T-helper 9 cell (primary cell): ENCODE measurements at regions not wholly inside any gene's neighbourhood (a gene's known extent, or its start where the extent isn't known, plus 50 kb on each side); places are given as distances from the start of the nearest gene placed in this dataset.

ENCODE experiments used
- DNase-seq: peaks from one replicate; pipeline ENCODE4 v3.0.0-alpha.2; 2020

GRCh38 chr11:32273931-32274330 is 161.4 kb downstream of the WT1 start:
- no peak for DNase-seq

- DNase-seq, result no peak
Measured at GRCh38 chr11:32279672-32280071, 155.7 kb downstream of the WT1 start.

GRCh38 chr11:32280339-32280738 is 155.0 kb downstream of the WT1 start:
- no peak for DNase-seq

GRCh38 chr11:32288276-32288675 is 147.1 kb downstream of the WT1 start:
- no peak for DNase-seq

GRCh38 chr11:32289701-32290100 is 145.6 kb downstream of the WT1 start:
- DNase-seq, result no peak

- no peak for DNase-seq
Measured at GRCh38 chr11:32290783-32291182, 144.6 kb downstream of the WT1 start.

- no peak for DNase-seq
Measured at GRCh38 chr11:32297611-32298011, 137.7 kb downstream of the WT1 start.

- no peak for DNase-seq
Measured at GRCh38 chr11:32302826-32303225, 132.5 kb downstream of the WT1 start.

GRCh38 chr11:32304521-32304920 is 130.8 kb downstream of the WT1 start:
- no peak for DNase-seq

- no peak for DNase-seq
Measured at GRCh38 chr11:32305460-32305859, 129.9 kb downstream of the WT1 start.

GRCh38 chr11:32307471-32307870 is 127.9 kb downstream of the WT1 start:
- no peak for DNase-seq

- DNase-seq, result no peak
Measured at GRCh38 chr11:32307913-32308312, 127.4 kb downstream of the WT1 start.

GRCh38 chr11:32309530-32310213 is 125.7 kb downstream of the WT1 start:
- no peak for DNase-seq

GRCh38 chr11:32310214-32310601 is 125.1 kb downstream of the WT1 start:
- no peak for DNase-seq

GRCh38 chr11:32311346-32312065 is 123.8 kb downstream of the WT1 start:
- no peak for DNase-seq

- no peak for DNase-seq
Measured at GRCh38 chr11:32312206-32312817, 123.0 kb downstream of the WT1 start.

- DNase-seq, result no peak
Measured at GRCh38 chr11:32312865-32313403, 122.4 kb downstream of the WT1 start.

- no peak for DNase-seq
Measured at GRCh38 chr11:32313477-32313876, 121.9 kb downstream of the WT1 start.

- no peak for DNase-seq
Measured at GRCh38 chr11:32315121-32315520, 120.2 kb downstream of the WT1 start.

- no peak for DNase-seq
Measured at GRCh38 chr11:32316232-32316631, 119.1 kb downstream of the WT1 start.

GRCh38 chr11:32316858-32317642 is 118.3 kb downstream of the WT1 start:
- DNase-seq, result no peak

- DNase-seq, result no peak
Measured at GRCh38 chr11:32317643-32318042, 117.7 kb downstream of the WT1 start.
